Transverse colon (tissue), 4 donors: ENCODE measurements at regions not wholly inside any gene's neighbourhood (a gene's known extent, or its start where the extent isn't known, plus 50 kb on each side); places are given as distances from the start of the nearest gene placed in this dataset.

Source experiments
- DNase-seq: peaks from one replicate; pipeline ENCODE4 v3.0.0-alpha.2; 2019
- H3K27ac ChIP-seq, 4 donors: fragments of 200-600 bp; sonication (generic); 2 replicates each; pipeline ENCODE4 v1.5.1; 2016 to 2018; ENCODE audit warnings: inconsistent platforms in 4 of 4
- H3K27me3 ChIP-seq: fragments of 200-600 bp; sonication (generic); 2 replicates; pipeline ENCODE4 v1.5.1; 2017; ENCODE audit warnings: inconsistent platforms
- H3K36me3 ChIP-seq, 4 donors: fragments of 200-600 bp; sonication (generic); 2 replicates each; pipeline ENCODE4 v1.5.1; 2017 to 2019; ENCODE audit warnings: inconsistent platforms in 4 of 4
- H3K4me1 ChIP-seq, 4 donors: fragments of 200-600 bp; sonication (generic); 2 replicates each; pipeline ENCODE4 v1.5.1; 2017 to 2020; ENCODE audit warnings: inconsistent platforms in 4 of 4
- H3K4me3 ChIP-seq, 4 donors: fragments of 200-600 bp; sonication (generic); 1 replicate in 1 of 4; 2 replicates in 3 of 4; pipeline versions ENCODE4 v1.5.1 to v1.6.1; 2017 to 2019; ENCODE audit warnings: inconsistent platforms in 4 of 4
- H3K9me3 ChIP-seq, 2 donors: fragments of 200-600 bp; sonication (generic); 2 replicates each; pipeline ENCODE4 v1.5.1; 2017 to 2019; ENCODE audit warnings: inconsistent platforms in 2 of 2
- EP300 ChIP-seq: sonication (generic); formaldehyde crosslinking; IDR thresholded peaks from one replicate; pipeline ENCODE4 v1.6.1; 2017; ENCODE audit warnings: antibody characterized with exemption, low read depth
- POLR2A ChIP-seq: fragments of 450-650 bp; IDR thresholded peaks from one replicate; pipeline ENCODE4 v1.6.1; 2016; ENCODE audit warnings: antibody characterized with exemption, mild to moderate bottlenecking, moderate library complexity
- POLR2AphosphoS5 ChIP-seq, 3 donors: sonication (generic); formaldehyde crosslinking; IDR thresholded peaks; one replicate each; pipeline ENCODE4 v1.6.1; 2016; ENCODE audit warnings: antibody characterized with exemption in 3 of 3
- WGBS, 2 donors: methylation state at CpG; one replicate each; pipeline ENCODE4 v1.1.5; 2018; ENCODE audit warnings: low coverage in 1 of 2; 5-methylcytosine and 5-hydroxymethylcytosine counted together
- in situ Hi-C, 4 donors: fragments of 200-750 bp; cut with MboI; loops; one replicate each; pipeline versions ENCODE4 v1.15.0 to v1.15.1; 2017; ENCODE audit warnings: low sequenced_read_pairs in 3 of 4, low pct_ligation_motif_present in 1 of 4, low pct_unique_long_range_greater_than_20kb in 1 of 4
- intact Hi-C: fragments of 100-400 bp; cut with DNase I; formaldehyde crosslinking; loops from one replicate; pipeline ENCODE4 v1.15.1; 2023; ENCODE audit warnings: low total_unique reads
- TF ChIP-seq, protein P1 (sequence below), 5 experiments: fragments of 200-600 bp in 3 of 5; fragments of 450-650 bp in 2 of 5; sonication (generic) in 3 of 5; IDR thresholded peaks; 1 replicate in 2 of 5; 2 replicates in 3 of 5; pipeline ENCODE4 v1.5.1; 2016 to 2017; ENCODE audit warnings: antibody characterized with exemption in 5 of 5, inconsistent platforms in 3 of 5, mild to moderate bottlenecking in 2 of 5, moderate library complexity in 1 of 5

DNA sequence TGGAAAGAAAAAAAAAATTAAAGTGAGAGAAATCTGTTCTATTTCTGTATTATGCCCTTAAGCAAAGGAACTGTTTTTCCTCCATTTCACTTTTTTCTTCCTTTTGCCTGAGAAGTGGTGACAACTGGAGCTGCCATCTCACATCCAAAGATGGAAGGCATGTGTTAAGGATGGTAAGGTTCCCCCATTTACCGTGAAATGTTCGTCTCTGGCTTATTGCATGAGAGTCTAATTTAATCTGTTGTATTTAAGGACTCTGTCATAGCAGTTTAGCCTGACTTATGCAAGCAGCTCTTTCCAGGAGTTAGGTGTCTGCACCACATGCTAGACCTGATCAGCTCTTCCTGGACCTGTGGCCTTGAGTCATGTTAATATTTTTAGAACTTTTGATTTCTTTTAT is 389.5 kb upstream of the MAP3K7 start:
- H3K4me1 ChIP-seq: no peaks in the 10 kb centered on the region
- H3K36me3 ChIP-seq: no peaks in the 10 kb centered on the region
- in situ Hi-C loops: no loop called here
- H3K27me3 ChIP-seq: no peaks in the 10 kb centered on the region
- no peaks in the 10 kb centered on the region for H3K9me3 ChIP-seq
- WGBS, 2 donors: 95 to 100% methylated on average over 1 to 2 of the region's 2 CpGs
- intact Hi-C loops: no loop called here
- no peak overlapping the region for H3K4me3 ChIP-seq
- TF ChIP-seq EP300: no peak
- no peak for TF ChIP-seq POLR2AphosphoS5 (IDR thresholded peaks at IDR 0.05)
- TF ChIP-seq, protein P1, sequence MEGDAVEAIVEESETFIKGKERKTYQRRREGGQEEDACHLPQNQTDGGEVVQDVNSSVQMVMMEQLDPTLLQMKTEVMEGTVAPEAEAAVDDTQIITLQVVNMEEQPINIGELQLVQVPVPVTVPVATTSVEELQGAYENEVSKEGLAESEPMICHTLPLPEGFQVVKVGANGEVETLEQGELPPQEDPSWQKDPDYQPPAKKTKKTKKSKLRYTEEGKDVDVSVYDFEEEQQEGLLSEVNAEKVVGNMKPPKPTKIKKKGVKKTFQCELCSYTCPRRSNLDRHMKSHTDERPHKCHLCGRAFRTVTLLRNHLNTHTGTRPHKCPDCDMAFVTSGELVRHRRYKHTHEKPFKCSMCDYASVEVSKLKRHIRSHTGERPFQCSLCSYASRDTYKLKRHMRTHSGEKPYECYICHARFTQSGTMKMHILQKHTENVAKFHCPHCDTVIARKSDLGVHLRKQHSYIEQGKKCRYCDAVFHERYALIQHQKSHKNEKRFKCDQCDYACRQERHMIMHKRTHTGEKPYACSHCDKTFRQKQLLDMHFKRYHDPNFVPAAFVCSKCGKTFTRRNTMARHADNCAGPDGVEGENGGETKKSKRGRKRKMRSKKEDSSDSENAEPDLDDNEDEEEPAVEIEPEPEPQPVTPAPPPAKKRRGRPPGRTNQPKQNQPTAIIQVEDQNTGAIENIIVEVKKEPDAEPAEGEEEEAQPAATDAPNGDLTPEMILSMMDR (IDR thresholded peaks at IDR 0.05): no peak
- H3K27ac ChIP-seq: no peak overlapping the region
- no peak for DNase-seq

DNA sequence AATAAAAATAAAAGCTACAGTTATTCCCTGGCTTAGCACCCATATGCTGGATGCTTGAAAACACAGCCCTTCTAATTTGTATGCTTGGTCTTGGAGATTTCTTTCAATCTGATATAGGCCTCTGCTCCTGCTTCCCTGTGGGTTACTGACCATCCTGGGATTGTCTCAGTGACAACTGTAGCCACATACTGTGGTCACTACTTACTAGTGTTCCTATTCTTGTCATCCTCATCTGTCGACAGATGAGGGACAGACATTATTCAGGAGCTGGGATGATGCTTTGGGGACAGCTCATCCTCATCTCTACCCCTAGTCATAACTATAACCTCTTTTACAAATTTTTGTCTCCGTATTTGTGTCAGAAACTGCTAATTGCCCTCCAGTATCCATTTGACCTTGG is 388.9 kb upstream of the MAP3K7 start:
- intact Hi-C loops (no loop called here), in situ Hi-C loops (no loop called here)
- Histone ChIP-seq H3K4me3 (no peak overlapping the region), H3K27me3 (no peaks in the 10 kb centered on the region), H3K9me3 (no peaks in the 10 kb centered on the region), H3K4me1 (no peaks in the 10 kb centered on the region), H3K36me3 (no peaks in the 10 kb centered on the region), H3K27ac (no peak overlapping the region)
- WGBS, 2 donors: 77 to 90% methylated on average over 2 of the region's 2 CpGs
- no peak for DNase-seq
- TF ChIP-seq POLR2A: no peak
- TF ChIP-seq, protein P1 (IDR thresholded peaks at IDR 0.05): no peak
- TF ChIP-seq POLR2AphosphoS5 (IDR thresholded peaks at IDR 0.05): no peak
- no peak for TF ChIP-seq EP300

DNA sequence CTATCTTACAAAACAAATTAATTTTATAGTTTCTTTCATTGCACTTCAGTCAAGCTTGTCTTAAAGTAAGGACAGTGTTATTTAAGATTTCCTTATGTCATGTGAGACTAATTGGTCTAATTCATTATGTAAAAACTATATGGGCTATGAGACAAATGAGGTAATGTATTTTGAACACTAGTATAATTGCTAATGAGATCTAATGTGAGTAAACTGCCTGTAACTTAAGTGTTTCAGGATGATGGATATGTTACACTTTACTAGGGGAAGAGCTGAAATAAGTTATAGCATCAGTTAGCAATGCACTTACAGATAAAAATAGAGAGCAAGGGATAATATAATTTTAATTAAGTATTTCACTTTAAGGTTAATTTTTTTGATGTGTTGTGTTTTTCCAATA is 386.3 kb upstream of the MAP3K7 start:
- in situ Hi-C loops: no loop called here
- H3K4me3 ChIP-seq: no peak overlapping the region
- DNase-seq: no peak
- no peaks in the 10 kb centered on the region for H3K9me3 ChIP-seq
- intact Hi-C loops: no loop called here
- H3K27ac ChIP-seq: no peak overlapping the region
- H3K27me3 ChIP-seq: no peaks in the 10 kb centered on the region
- no peaks in the 10 kb centered on the region for H3K4me1 ChIP-seq
- TF ChIP-seq POLR2AphosphoS5 (IDR thresholded peaks at IDR 0.05) (no peak), POLR2A (no peak), EP300 (no peak)
- TF ChIP-seq, protein P1 (IDR thresholded peaks at IDR 0.05): no peak
- H3K36me3 ChIP-seq: no peaks in the 10 kb centered on the region

DNA sequence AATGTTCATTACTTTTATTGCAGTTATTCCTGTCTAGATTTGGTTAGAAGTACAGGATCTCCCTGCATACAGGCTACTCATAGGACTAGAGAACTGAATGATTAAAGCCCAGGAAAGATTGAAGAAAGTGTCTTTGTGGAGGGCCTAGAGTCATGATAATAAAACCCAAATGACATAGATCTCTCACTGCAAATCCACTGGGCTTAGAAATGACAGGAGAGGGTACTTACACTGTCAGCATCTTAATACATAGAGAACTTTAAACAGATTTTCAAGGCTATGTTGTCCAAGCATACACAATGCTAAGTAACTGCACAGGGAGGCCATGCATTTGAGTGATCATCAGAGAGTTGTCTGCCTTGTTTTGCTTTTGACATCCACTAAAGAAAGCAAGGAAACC is 383.8 kb upstream of the MAP3K7 start:
- Histone ChIP-seq H3K4me1 (no peaks in the 10 kb centered on the region), H3K27me3 (no peaks in the 10 kb centered on the region), H3K9me3 (no peaks in the 10 kb centered on the region), H3K4me3 (no peak overlapping the region), H3K27ac (no peak overlapping the region), H3K36me3 (no peaks in the 10 kb centered on the region)
- TF ChIP-seq POLR2AphosphoS5 (IDR thresholded peaks at IDR 0.05): no peak
- TF ChIP-seq POLR2A: no peak
- TF ChIP-seq, protein P1 (IDR thresholded peaks at IDR 0.05): no peak
- no peak for TF ChIP-seq EP300
- in situ Hi-C loops: no loop called here
- intact Hi-C loops: no loop called here
- DNase-seq: no peak
